HG03442 (cell line): ENCODE measurements at regions not wholly inside any gene's neighbourhood (a gene's known extent, or its start where the extent isn't known, plus 50 kb on each side); places are given as distances from the start of the nearest gene placed in this dataset.

Experiments
- ATAC-seq: cut with Tn5 transposase; IDR thresholded peaks from one replicate; pipeline ENCODE4 v1.9.1; 2021; ENCODE audit warnings: mild to moderate bottlenecking, moderate library complexity; ENCODE audit not compliant: unreplicated experiment

GRCh38 chr6:87815449-87815848 lies 113.4 kb upstream of the AKIRIN2 start:
- ATAC-seq, result no peak

GRCh38 chr6:87808005-87808757 lies 106.1 kb upstream of the AKIRIN2 start:
- ATAC-seq, result no peak

GRCh38 chr6:87807475-87807874 lies 105.4 kb upstream of the AKIRIN2 start:
- peak; percentile 92 for ATAC-seq

DNA sequence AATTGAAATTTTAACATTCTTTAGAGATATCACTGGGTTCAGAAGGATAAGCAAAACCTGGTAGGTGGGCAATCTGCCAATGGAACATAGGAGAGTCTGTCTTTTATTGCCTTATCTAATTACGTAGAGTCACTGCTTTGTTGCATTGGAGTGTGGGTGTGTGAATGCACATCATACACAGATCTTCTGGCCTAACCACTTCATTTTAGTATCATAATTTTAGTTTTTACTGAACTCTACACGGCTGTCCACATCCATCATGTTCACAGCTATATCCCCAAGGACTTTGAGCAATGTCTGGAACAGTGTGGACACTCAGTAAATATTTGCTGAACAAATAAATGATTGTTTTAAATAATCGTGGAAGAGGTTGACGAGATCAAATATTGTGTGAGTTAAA lies 104.6 kb upstream of the AKIRIN2 start:
- no peak for ATAC-seq

GRCh38 chr6:87806099-87806498 lies 104.1 kb upstream of the AKIRIN2 start:
- no peak for ATAC-seq

- no peak for ATAC-seq
These were observed 101.8 kb upstream of the AKIRIN2 start for GRCh38 chr6:87803791-87804190.

DNA sequence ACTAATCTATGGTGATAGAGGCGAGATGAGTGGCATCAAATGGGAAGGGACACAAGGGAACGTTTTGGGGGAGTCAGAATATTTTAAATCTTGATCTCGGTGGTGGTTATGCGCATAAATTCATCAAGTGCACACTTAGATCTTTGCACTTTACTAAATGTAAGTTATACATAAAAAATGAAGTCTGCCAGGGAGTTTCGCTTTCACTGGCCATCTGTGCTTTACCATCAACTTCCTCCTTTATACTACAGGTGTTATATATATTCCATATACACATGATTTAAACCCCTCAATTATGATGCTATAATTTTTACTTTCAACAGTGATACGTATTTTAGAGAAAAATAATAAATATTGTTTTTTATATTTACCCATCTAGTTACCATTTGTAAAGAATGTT lies 97.6 kb upstream of the AKIRIN2 start:
- ATAC-seq, result no peak

- ATAC-seq, result no peak
These were observed 96.6 kb upstream of the AKIRIN2 start for GRCh38 chr6:87798393-87799278.

- ATAC-seq, result no peak
These were observed 93.2 kb upstream of the AKIRIN2 start for GRCh38 chr6:87794922-87795885.

- no peak for ATAC-seq
These were observed 91.3 kb upstream of the AKIRIN2 start for GRCh38 chr6:87793315-87793714.

- no peak for ATAC-seq
These were observed 89.9 kb upstream of the AKIRIN2 start for GRCh38 chr6:87791982-87792381.

DNA sequence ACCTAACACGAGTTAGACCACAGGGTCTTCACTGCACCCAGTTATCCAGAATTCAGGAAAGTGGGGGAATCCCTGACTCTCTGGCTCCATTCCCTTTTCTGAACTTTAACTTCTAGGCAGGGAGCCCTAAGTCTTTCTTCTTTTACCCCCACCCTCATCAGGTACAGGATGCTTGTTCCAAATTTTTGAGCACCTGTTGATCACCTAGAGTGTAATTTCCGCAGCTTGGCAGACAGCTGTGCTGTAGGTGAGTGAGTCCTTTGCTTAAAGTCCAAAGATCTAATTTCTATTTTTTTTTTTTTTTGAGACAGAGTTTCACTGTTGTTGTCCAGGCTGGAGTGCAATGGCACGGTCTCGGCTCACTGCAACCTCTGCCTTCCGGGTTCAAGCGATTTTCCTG lies 89.5 kb upstream of the AKIRIN2 start:
- no peak for ATAC-seq

DNA sequence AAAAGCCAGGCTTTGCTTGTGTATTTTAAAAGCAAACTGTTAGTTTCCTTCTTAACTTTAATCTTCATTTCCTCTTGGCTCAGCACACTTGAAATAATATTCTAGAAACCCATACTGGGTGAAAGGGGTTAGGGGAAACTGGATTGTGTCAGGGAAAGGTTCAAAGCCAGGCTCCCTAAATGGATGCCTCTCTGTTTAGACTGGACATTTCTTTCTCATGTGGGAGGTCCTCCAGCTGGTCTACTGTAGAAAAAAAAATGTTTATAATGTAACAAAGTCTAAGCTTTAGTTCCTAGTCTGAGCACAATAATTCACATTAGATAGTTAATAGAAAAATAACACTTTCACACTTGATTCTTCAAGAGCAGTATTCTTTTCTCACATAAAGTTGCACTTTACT lies 89.0 kb upstream of the AKIRIN2 start:
- no peak for ATAC-seq

DNA sequence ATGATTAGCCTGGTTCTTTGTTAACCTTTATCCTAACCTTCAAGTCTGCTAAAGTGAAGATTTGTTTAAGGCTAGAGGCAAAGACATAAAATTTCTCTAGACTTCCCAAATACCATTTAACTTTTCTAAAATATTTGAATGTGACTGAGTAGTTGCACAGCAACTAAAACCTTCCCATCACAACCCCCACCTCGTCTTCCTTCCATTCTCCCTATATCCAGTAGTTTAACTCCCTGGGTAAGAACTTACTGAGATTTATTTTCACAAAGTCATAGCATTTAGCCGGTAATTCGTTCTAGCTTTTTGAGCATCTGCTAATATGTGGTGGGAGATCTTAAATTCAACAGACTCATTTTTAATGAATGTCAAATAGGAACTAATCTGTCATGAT lies 87.9 kb upstream of the AKIRIN2 start:
- ATAC-seq, result no peak

DNA sequence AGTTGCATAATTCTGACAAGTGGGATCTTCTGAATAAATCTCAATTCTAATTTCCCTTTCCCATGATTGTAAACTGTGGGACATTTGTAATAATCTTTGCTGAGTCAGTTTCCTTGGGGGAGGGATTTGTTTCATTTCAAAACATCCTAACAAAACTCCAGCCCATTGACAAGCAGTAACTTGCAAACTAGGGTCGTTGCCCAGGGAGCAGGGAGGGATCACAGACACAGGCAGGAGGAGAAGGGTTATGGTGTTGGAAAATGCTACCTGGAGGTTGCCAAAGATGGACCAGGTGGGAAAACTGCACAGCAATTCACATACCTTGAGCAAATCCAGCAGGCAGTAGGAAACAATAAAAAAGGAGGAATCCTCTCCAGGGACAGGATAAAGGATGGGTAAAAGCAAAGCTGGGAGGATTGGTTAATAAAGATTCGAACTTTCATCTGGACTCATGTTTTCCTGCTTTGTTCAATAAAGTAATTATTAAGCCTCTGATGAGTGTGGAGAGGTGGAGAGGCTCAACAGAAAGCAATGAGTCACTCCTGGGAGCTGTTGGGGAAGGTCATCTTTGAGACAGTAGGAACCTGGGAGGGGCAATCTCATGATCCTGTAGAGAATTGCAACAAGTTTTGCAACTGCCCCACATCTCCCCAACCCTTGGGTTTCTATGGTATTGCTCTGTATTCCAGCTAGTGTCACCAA lies 87.3 kb upstream of the AKIRIN2 start:
- no peak for ATAC-seq

GRCh38 chr6:87788141-87788540 lies 86.1 kb upstream of the AKIRIN2 start:
- no peak for ATAC-seq

DNA sequence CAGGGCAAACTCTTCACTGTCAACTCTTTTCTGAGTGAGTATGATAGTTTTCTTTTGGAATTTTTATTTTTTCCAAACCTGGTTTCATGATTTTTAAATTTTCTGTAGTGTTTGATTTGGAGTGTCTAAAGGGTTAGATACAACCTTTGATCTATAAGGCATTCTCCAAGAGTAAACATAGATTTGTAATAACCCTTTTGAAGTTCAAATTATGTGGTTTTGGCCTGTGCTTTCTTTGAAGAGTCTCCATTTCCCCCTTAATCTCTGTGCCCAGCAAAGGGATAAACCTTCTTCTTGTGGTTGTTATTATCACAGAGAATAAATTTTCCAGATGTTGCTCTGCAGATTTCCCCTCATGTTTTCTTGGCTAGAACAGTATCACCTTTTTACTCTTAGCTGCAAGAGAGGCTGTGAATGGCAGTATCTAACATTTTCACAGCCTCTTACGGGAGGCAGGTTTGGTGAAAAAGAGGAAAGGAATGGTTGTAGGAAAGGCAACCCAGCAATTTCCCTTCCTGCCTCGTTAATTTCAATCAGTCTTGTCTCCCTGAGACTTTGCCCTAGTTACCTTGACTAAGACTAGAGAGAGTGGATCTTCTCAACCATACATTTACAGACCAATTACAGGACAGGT lies 83.3 kb upstream of the AKIRIN2 start:
- ATAC-seq, result no peak

DNA sequence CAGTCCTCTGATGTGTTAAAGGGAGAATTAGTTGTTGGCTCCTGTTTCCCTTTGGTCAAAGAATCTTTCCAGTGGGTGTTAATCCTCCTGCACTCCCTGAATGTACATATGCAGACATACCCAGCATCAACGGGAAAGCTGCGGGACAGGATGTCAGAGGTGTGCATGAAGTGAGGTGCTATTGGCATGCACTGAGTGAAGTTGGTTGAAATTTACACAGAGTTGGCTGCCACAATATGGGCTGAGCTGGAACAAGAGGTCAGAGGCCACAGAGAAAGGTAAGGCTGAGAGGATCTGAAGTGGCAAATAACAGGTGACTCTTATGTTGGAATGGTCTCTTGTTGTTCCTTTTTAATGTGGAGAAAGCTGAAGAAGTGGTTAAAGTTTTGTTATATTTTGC lies 82.7 kb upstream of the AKIRIN2 start:
- no peak for ATAC-seq

DNA sequence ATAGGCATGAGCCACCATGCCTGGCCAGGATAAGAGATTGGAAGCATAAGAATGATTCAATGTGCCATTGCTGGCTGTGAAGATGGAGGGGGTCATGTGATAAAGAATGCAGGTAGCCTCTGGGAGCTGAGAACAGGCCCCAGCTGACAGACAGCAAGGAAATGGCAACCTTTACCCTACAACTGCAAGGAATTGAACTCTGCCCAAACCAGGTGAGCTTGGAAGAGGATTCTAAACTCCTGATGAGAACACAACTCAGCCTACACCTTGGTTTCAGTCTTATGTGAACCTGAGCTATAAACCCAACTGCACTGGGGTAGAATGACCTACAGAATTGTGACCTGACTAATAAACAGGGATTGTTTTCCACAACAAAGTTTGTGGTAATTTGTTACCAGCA lies 82.0 kb upstream of the AKIRIN2 start:
- no peak for ATAC-seq

- no peak for ATAC-seq
These were observed 77.5 kb upstream of the AKIRIN2 start for GRCh38 chr6:87779542-87779941.
